WTC11 (cell line): ENCODE measurements at regions not wholly inside any gene's neighbourhood (a gene's known extent, or its start where the extent isn't known, plus 50 kb on each side); places are given as distances from the start of the nearest gene placed in this dataset.

Experiments
- ATF1 ChIP-seq: sonication (generic); formaldehyde crosslinking; IDR thresholded peaks from 2 replicates; pipeline ENCODE4 v1.8.1; 2023; ENCODE audit warnings: mild to moderate bottlenecking, moderate library complexity, missing genetic modification reagents
- CBFB ChIP-seq: sonication (generic); formaldehyde crosslinking; IDR thresholded peaks from 2 replicates; pipeline ENCODE4 v1.8.1; 2022; ENCODE audit warnings: mild to moderate bottlenecking, low read depth, missing genetic modification reagents
- ETV6 ChIP-seq: sonication (generic); formaldehyde crosslinking; IDR thresholded peaks from 2 replicates; pipeline ENCODE4 v1.8.1; 2022; ENCODE audit warnings: mild to moderate bottlenecking, missing genetic modification reagents
- HMGA2 ChIP-seq: fragments of 250-450 bp; sonication (Bioruptor Pico); IDR thresholded peaks from 2 replicates; pipeline ENCODE4 v1.4.0; 2021; ENCODE audit warnings: mild to moderate bottlenecking, moderate library complexity
- IRF2 ChIP-seq: sonication (generic); formaldehyde crosslinking; IDR thresholded peaks from 2 replicates; pipeline ENCODE4 v1.8.0; 2022; ENCODE audit warnings: low read depth, missing genetic modification reagents, borderline replicate concordance
- RELA ChIP-seq: sonication (generic); formaldehyde crosslinking; IDR thresholded peaks from 2 replicates; pipeline ENCODE4 v1.8.1; 2022; ENCODE audit warnings: missing genetic modification reagents, mild to moderate bottlenecking, borderline replicate concordance
- TCF7 ChIP-seq: sonication (generic); formaldehyde crosslinking; IDR thresholded peaks from 2 replicates; pipeline ENCODE4 v1.8.0; 2022; ENCODE audit warnings: mild to moderate bottlenecking, low read depth, missing genetic modification reagents, moderate library complexity
- TF ChIP-seq, protein P1 (sequence below): fragments of 200-600 bp; IDR thresholded peaks from 2 replicates; pipeline ENCODE4 v1.8.0; 2022; ENCODE audit warnings: antibody characterized with exemption

DNA sequence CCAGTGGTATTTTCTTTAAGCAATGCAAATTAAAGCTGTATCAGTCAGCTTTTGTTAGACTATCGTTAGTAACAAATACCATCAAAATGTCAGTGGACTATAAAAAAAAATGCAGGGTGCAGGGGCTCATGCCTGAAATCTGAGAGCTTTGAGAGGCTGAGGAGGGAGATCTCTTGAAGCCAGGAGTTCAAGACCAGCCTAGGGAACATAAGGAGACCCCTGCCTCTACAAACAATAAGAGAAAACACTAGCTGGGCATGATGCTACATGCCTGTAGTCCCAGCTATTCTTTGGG, 253.7 kb downstream of the MYCN start:
- TF ChIP-seq CBFB (CRISPR knock-in tag) (no peak), ATF1 (CRISPR knock-in tag) (no peak), IRF2 (CRISPR knock-in tag) (no peak), RELA (no peak), HMGA2 (CRISPR knock-in tag) (no peak), ETV6 (CRISPR knock-in tag) (no peak), TCF7 (CRISPR knock-in tag) (no peak)
- TF ChIP-seq, protein P1, sequence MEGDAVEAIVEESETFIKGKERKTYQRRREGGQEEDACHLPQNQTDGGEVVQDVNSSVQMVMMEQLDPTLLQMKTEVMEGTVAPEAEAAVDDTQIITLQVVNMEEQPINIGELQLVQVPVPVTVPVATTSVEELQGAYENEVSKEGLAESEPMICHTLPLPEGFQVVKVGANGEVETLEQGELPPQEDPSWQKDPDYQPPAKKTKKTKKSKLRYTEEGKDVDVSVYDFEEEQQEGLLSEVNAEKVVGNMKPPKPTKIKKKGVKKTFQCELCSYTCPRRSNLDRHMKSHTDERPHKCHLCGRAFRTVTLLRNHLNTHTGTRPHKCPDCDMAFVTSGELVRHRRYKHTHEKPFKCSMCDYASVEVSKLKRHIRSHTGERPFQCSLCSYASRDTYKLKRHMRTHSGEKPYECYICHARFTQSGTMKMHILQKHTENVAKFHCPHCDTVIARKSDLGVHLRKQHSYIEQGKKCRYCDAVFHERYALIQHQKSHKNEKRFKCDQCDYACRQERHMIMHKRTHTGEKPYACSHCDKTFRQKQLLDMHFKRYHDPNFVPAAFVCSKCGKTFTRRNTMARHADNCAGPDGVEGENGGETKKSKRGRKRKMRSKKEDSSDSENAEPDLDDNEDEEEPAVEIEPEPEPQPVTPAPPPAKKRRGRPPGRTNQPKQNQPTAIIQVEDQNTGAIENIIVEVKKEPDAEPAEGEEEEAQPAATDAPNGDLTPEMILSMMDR: no peak
